GM12875 (cell line): ENCODE measurements at regions not wholly inside any gene's neighbourhood (a gene's known extent, or its start where the extent isn't known, plus 50 kb on each side); places are given as distances from the start of the nearest gene placed in this dataset.

Experiments used
- H3K4me3 ChIP-seq: one replicate; pipeline ENCODE4 v1.5.1; 2011; ENCODE audit warnings: low read depth, low read length, control low read depth
- TF ChIP-seq, protein P1 (sequence below): IDR thresholded peaks from 2 replicates; pipeline ENCODE4 v1.5.1; 2011; ENCODE audit warnings: low read depth, mild to moderate bottlenecking, control low read depth, inconsistent platforms, low read length, moderate library complexity, borderline replicate concordance; ENCODE audit not compliant: insufficient read depth

DNA sequence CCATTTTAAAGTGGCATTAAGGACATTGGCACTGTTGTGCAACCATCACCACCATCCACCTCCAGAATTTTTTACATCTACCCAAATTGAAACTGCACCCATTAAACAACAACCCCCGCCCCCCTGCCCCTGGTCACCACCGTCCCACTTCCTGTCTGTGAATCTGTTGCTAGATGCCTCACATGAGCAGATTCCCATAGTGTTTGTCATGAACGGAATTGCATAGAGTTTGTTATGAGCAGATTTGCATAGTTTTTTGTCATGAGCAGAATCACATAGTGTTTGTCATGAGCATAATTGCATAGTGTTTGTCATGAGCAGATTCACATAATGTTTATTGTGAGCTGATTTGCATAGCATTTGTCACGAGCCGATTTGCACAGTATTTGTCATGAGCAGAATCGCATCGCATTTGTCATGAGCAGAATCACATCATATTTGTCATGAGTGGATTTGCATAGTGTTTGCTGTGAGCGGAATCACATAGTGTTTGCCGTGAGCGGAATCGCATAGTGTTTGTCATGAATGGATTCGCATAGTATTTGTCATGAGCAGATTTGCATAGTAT, 54.0 kb upstream of the GTF3A start:
- H3K4me3 ChIP-seq = no peak overlapping the region
- TF ChIP-seq, protein P1, sequence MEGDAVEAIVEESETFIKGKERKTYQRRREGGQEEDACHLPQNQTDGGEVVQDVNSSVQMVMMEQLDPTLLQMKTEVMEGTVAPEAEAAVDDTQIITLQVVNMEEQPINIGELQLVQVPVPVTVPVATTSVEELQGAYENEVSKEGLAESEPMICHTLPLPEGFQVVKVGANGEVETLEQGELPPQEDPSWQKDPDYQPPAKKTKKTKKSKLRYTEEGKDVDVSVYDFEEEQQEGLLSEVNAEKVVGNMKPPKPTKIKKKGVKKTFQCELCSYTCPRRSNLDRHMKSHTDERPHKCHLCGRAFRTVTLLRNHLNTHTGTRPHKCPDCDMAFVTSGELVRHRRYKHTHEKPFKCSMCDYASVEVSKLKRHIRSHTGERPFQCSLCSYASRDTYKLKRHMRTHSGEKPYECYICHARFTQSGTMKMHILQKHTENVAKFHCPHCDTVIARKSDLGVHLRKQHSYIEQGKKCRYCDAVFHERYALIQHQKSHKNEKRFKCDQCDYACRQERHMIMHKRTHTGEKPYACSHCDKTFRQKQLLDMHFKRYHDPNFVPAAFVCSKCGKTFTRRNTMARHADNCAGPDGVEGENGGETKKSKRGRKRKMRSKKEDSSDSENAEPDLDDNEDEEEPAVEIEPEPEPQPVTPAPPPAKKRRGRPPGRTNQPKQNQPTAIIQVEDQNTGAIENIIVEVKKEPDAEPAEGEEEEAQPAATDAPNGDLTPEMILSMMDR = no peak

DNA sequence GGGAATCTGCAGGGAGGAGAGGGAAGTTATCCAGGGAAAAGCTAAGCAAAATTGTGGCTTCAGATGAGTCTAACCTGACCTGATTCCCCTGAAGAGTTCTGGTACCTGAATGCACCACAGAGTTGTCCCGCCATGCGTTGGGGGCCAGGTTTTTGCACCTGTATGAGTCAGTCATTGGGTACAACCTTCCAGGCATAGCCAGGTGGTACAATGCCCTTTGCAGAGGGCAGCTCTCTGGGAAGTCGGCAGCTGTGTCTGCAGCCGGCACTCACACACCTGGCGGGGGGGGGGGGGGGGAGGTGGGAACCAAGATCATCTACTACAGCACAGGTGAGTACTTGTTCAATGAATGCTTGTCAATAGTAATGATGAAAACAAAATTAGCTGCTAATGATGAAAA, 52.5 kb upstream of the GTF3A start:
- no peak overlapping the region for H3K4me3 ChIP-seq
- TF ChIP-seq, protein P1 = no peak

DNA sequence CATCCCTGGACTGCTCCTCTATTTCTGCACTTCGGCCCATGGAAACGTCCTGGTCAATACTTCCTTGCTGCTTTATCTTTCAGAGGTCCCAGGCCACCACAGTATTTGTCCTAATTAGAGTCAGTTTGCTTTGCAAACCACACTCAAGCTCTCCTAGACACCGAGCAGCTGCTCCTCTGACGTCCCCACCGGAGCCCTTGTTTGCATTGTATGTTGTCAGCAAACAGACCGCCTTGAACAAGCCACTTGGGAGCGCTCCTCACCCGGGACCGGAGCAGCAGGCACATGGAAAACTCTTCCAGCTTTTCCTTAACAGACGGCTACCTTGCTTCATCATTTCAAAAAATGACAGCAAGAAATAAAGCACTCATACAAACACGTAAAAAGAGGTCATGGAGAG, 51.5 kb upstream of the GTF3A start:
- H3K4me3 ChIP-seq = no peak overlapping the region
- TF ChIP-seq, protein P1 = no peak

DNA sequence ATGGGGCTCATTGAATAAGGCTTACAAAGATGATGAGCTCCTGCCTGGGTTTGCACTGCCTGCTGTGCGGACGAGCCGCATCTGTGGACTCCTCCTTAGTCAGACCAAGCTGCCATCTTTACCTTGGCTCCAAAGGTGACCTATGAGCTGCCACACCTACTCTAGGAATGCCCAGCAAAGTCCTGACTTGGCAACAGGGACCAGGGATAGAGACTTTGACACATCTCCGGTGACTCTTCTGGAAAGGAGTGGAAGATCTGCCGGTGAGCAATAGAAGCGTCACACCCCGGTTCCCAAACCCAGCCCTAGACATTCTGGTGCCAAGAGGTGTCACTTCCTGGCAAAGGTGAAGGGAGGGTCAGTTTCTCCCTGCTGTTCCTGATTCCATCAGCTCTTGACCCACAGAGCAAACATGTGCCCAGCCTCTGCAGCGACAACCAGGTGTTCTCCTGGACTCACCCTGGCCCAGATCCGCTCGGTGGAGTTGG, 50.2 kb upstream of the GTF3A start:
- TF ChIP-seq, protein P1 = no peak

More for the DNA sequence above, 50.2 kb upstream of the GTF3A start:
- H3K4me3 ChIP-seq = no peak overlapping the region
